HFFc6 (cell line): ENCODE measurements at regions not wholly inside any gene's neighbourhood (a gene's known extent, or its start where the extent isn't known, plus 50 kb on each side); places are given as distances from the start of the nearest gene placed in this dataset.

Experiments used
- DNase-seq: peaks from one replicate; pipeline ENCODE4 v3.0.0-alpha.2; 2018
- H3K27ac Mint-ChIP-seq: 2 replicates; pipeline ENCODE4 v1.8.0; 2020; ENCODE audit warnings: mild to moderate bottlenecking, mixed read lengths
- H3K27me3 Mint-ChIP-seq: 2 replicates; pipeline ENCODE4 v1.8.0; 2021; ENCODE audit warnings: mild to moderate bottlenecking, moderate library complexity, mixed read lengths; ENCODE audit not compliant: insufficient read depth
- H3K36me3 Mint-ChIP-seq: 2 replicates; pipeline ENCODE4 v1.8.0; 2021; ENCODE audit warnings: low read depth, mixed read lengths
- H3K4me1 Mint-ChIP-seq: 2 replicates; pipeline ENCODE4 v1.8.0; 2020; ENCODE audit warnings: low read depth, mixed read lengths
- H3K4me3 Mint-ChIP-seq: 2 replicates; pipeline ENCODE4 v1.8.0; 2020; ENCODE audit warnings: mild to moderate bottlenecking, moderate library complexity, mixed read lengths
- H3K9me3 Mint-ChIP-seq: 2 replicates; pipeline ENCODE4 v1.8.0; 2020; ENCODE audit warnings: mild to moderate bottlenecking, mixed read lengths
- CTCF ChIP-seq: fragments of 200-600 bp; sonication (generic); IDR thresholded peaks from 2 replicates; pipeline ENCODE4 v1.5.0; 2021; ENCODE audit warnings: antibody characterized with exemption, mild to moderate bottlenecking

GRCh38 chr20:57805747-57806146, 95.9 kb upstream of the PMEPA1 start:
- DNase-seq = no peak
- Mint-ChIP-seq H3K27me3 (peaks cover 43% of the 10 kb centered on the region), H3K27ac (no peak overlapping the region), H3K36me3 (no peaks in the 10 kb centered on the region), H3K4me1 (no peaks in the 10 kb centered on the region), H3K4me3 (no peak overlapping the region), H3K9me3 (no peaks in the 10 kb centered on the region)
- TF ChIP-seq CTCF = no peak

- no peaks in the 10 kb centered on the region for H3K4me1 Mint-ChIP-seq
- DNase-seq = no peak
- peaks cover 50% of the 10 kb centered on the region for H3K27me3 Mint-ChIP-seq
Observed at GRCh38 chr20:57804470-57805250, 94.8 kb upstream of the PMEPA1 start.

DNA sequence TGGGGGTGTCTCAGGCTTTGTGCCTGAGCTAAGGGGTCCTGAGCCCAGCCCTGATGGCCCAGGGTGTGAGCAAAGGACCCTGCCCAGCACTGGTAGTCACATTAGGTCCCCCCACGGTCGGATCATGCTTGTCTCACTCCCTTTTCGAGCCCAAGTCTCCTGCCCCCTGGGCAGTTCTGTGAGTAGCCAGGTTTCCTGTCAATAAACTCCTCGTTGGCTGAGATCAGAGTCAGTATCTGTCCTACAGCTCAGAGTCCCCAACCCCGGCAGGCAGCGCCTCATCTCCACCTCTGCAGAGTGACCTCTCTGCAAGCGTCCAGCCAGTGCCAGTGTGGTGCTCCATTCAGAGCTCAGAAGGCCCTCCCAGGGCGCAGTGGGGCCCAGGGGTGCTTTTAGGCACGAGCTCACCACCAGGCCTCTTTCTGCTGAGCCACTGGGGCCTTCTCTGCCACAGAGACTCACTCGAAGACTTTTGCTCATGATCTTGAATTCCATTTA, 93.7 kb upstream of the PMEPA1 start:
- Mint-ChIP-seq H3K4me3 (no peak overlapping the region), H3K27ac (no peak overlapping the region), H3K27me3 (peaks cover 50% of the 10 kb centered on the region), H3K4me1 (no peaks in the 10 kb centered on the region), H3K36me3 (no peaks in the 10 kb centered on the region), H3K9me3 (no peaks in the 10 kb centered on the region)
- TF ChIP-seq CTCF = no peak
- no peak for DNase-seq

More at GRCh38 chr20:57804470-57805250, 94.8 kb upstream of the PMEPA1 start:
- H3K27ac Mint-ChIP-seq = no peak overlapping the region
- no peak for TF ChIP-seq CTCF
- H3K36me3 Mint-ChIP-seq = no peaks in the 10 kb centered on the region
- H3K9me3 Mint-ChIP-seq = no peaks in the 10 kb centered on the region
- no peak overlapping the region for H3K4me3 Mint-ChIP-seq

GRCh38 chr20:57802765-57803507, 93.1 kb upstream of the PMEPA1 start:
- TF ChIP-seq CTCF = no peak
- Mint-ChIP-seq H3K36me3 (no peaks in the 10 kb centered on the region), H3K9me3 (no peaks in the 10 kb centered on the region), H3K4me3 (no peak overlapping the region), H3K27ac (no peak overlapping the region), H3K27me3 (peaks cover 47% of the 10 kb centered on the region), H3K4me1 (no peaks in the 10 kb centered on the region)
- no peak for DNase-seq

DNA sequence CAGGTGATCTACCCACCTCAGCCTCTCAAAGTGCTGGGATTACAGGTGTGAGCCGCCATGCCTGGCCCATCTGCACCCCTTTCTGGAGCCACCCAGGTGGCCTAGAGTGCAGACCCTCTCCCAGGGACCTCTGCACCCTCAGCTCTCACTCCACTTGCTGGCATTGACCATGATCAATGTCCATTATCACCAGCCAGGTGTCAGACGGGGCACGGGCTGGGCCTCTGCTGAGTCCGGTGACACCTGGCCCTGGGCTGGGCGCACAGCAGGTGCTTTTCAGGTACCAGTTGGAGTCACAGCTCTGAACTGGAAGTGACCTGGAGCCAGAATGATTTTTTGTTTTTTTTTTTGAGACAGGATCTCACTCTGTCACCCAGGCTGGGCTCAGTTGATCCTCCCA, 91.8 kb upstream of the PMEPA1 start:
- peaks cover 35% of the 10 kb centered on the region for H3K27me3 Mint-ChIP-seq
- no peak for TF ChIP-seq CTCF

More for the DNA sequence above, 91.8 kb upstream of the PMEPA1 start:
- no peak for DNase-seq
- Mint-ChIP-seq H3K36me3 (no peaks in the 10 kb centered on the region), H3K27ac (no peak overlapping the region), H3K9me3 (no peaks in the 10 kb centered on the region), H3K4me3 (no peak overlapping the region), H3K4me1 (no peaks in the 10 kb centered on the region)
